Activated CD4-positive, alpha-beta T cell treated with anti-CD3 and anti-CD28 coated beads, Interleukin-2, amount 10 ng/mL, durations not matched to agents 24 days and 14 days (primary cell): ENCODE measurements at regions not wholly inside any gene's neighbourhood (a gene's known extent, or its start where the extent isn't known, plus 50 kb on each side); places are given as distances from the start of the nearest gene placed in this dataset.
"Not testable (repeated sequence)": the region's sequence is repeated elsewhere in the genome, so short reads cannot be mapped to it uniquely, and the experiment has no call there.

Experiments used
- DNase-seq: peaks from one replicate; pipeline ENCODE4 v3.0.0; 2022
- H3K27ac Mint-ChIP-seq: one replicate; pipeline ENCODE4 v1.8.0; 2022; ENCODE audit warnings: mild to moderate bottlenecking, mixed read lengths
- H3K27me3 Mint-ChIP-seq: one replicate; pipeline ENCODE4 v1.8.0; 2022; ENCODE audit warnings: mixed read lengths
- H3K36me3 Mint-ChIP-seq: one replicate; pipeline ENCODE4 v1.8.0; 2022; ENCODE audit warnings: low read depth, mild to moderate bottlenecking, mixed read lengths
- H3K4me1 Mint-ChIP-seq: one replicate; pipeline ENCODE4 v1.8.0; 2021; ENCODE audit warnings: mixed read lengths
- H3K4me3 Mint-ChIP-seq: one replicate; pipeline ENCODE4 v1.8.0; 2022; ENCODE audit warnings: mild to moderate bottlenecking, moderate library complexity, mixed read lengths
- H3K9me3 Mint-ChIP-seq: one replicate; pipeline ENCODE4 v1.8.0; 2021; ENCODE audit warnings: mixed read lengths
- intact Hi-C: fragments of 100-400 bp; cut with micrococcal nuclease; formaldehyde crosslinking; loops from one replicate; pipeline ENCODE4 v1.15.1; 2023

GRCh38 chr4:100891808-100892207 is 374.0 kb upstream of the EMCN start:
- H3K27me3 Mint-ChIP-seq: peaks cover 5% of the 10 kb centered on the region
- H3K4me3 Mint-ChIP-seq: no peak overlapping the region
- no peak overlapping the region for H3K27ac Mint-ChIP-seq
- intact Hi-C loops: loop anchor here (10.0 kb wide), 1 partner anchor 633 kb away; no protein-coding TSS in a partner anchor
- no peak for DNase-seq
- H3K36me3 Mint-ChIP-seq: peaks cover 3% of the 10 kb centered on the region
- peaks cover 5% of the 10 kb centered on the region for H3K9me3 Mint-ChIP-seq
- H3K4me1 Mint-ChIP-seq: peaks cover 14% of the 10 kb centered on the region

DNA sequence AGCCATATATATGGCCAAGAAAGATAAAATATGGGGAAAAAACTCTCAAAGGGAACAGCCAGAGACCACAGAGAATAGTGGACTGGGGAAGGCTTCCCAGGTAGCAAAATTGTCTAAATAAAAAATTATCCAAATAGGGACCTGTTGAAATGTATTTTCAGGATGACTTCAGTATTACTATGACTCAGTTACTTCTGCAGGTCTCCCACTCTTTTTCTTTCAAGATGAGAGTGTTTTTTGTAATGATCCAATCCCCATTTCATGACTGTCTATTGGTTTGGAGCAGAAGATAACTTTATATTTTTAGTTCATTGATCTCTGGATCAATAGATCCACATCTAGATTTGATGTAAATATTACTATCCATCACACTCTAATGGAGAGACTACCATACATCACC is 372.1 kb upstream of the EMCN start:
- Mint-ChIP-seq H3K9me3 (peaks cover 5% of the 10 kb centered on the region), H3K4me1 (peaks cover 2% of the 10 kb centered on the region), H3K27me3 (peaks cover 8% of the 10 kb centered on the region), H3K27ac (no peak overlapping the region), H3K36me3 (peaks cover 2% of the 10 kb centered on the region), H3K4me3 (no peak overlapping the region)
- intact Hi-C loops: loop anchor here (10.0 kb wide), 1 partner anchor 635 kb away; no protein-coding TSS in a partner anchor
- no peak for DNase-seq

DNA sequence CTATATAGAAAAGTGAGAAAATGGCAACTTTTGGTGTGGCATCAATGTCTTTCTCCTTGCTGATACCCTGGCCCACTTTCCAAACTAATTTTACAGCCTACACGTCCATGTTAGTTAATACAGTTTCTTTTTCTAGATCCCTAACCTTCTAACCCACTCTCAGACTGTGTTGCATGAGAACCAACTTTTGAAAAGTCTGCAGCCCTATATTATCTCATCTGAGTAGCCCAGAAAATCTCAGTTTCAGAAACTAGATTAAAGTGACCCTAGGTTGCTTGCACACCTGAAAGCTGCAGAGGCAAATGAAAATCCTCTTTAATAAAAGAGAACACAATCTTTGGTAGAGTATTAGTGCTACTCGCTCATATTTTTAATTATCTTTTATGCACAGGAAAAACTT is 371.6 kb upstream of the EMCN start:
- Mint-ChIP-seq H3K36me3 (no peaks in the 10 kb centered on the region), H3K9me3 (peaks cover 5% of the 10 kb centered on the region), H3K4me1 (no peaks in the 10 kb centered on the region), H3K27me3 (peaks cover 11% of the 10 kb centered on the region), H3K27ac (no peak overlapping the region), H3K4me3 (no peak overlapping the region)
- intact Hi-C loops: no loop called here
- DNase-seq: no peak

- no peaks in the 10 kb centered on the region for H3K4me1 Mint-ChIP-seq
- DNase-seq: no peak
- H3K27ac Mint-ChIP-seq: no peak overlapping the region
- H3K36me3 Mint-ChIP-seq: no peaks in the 10 kb centered on the region
- intact Hi-C loops: no loop called here
- H3K4me3 Mint-ChIP-seq: no peak overlapping the region
- H3K9me3 Mint-ChIP-seq: peaks cover 4% of the 10 kb centered on the region
- H3K27me3 Mint-ChIP-seq: peaks cover 21% of the 10 kb centered on the region
Observed at GRCh38 chr4:100882661-100883060, 364.8 kb upstream of the EMCN start.

DNA sequence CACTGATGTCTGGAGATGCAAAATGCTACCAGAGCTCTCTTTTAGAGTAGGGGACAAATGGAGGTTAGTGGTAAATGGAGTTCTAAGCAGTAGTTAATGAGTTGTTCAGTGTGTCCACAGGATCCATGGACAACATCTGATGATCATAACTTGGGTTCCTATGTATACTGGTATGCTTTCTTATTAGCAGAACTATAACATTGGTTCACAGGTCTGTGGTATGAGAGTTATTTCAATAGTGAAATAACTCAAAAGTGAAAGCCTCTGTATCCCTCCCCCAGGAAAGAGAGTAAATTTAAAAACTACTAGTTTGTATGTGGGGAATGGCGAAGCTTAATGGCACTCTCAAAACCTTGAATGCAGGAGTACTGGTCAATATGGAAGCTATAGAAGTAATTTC is 363.5 kb upstream of the EMCN start:
- peaks cover 16% of the 10 kb centered on the region for H3K27me3 Mint-ChIP-seq
- H3K27ac Mint-ChIP-seq: no peak overlapping the region
- H3K9me3 Mint-ChIP-seq: peaks cover 4% of the 10 kb centered on the region
- intact Hi-C loops: no loop called here
- no peak for DNase-seq
- no peaks in the 10 kb centered on the region for H3K36me3 Mint-ChIP-seq
- H3K4me3 Mint-ChIP-seq: no peak overlapping the region
- H3K4me1 Mint-ChIP-seq: no peaks in the 10 kb centered on the region

DNA sequence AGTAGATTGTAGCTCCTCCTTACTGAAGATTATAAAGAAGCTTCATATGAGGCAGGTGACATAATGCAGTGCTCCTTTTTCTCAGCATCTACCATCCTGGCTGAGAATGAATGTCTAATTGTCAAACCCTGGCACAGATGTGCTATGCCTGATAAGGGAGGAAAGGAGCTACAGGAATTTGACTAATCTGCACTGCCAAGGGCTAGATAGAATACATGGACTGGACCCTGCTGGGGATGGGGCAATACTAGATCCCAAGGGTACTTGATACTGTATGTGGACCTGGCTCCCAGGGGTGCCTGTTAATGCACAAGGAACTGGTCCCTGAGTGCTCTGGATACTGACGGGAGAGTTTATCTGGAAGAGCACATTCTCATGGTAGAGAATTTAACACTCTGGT is 362.2 kb upstream of the EMCN start:
- Mint-ChIP-seq H3K9me3 (peaks cover 4% of the 10 kb centered on the region), H3K4me1 (no peaks in the 10 kb centered on the region), H3K4me3 (no peak overlapping the region), H3K36me3 (no peaks in the 10 kb centered on the region), H3K27me3 (peaks cover 12% of the 10 kb centered on the region), H3K27ac (no peak overlapping the region)
- intact Hi-C loops: no loop called here
- no peak for DNase-seq

- Mint-ChIP-seq H3K27ac (no peak overlapping the region), H3K9me3 (peaks cover 4% of the 10 kb centered on the region), H3K36me3 (no peaks in the 10 kb centered on the region), H3K27me3 (peaks cover 10% of the 10 kb centered on the region), H3K4me1 (no peaks in the 10 kb centered on the region), H3K4me3 (no peak overlapping the region)
- no peak for DNase-seq
- intact Hi-C loops: no loop called here
Observed at GRCh38 chr4:100879471-100879870, 361.6 kb upstream of the EMCN start.

DNA sequence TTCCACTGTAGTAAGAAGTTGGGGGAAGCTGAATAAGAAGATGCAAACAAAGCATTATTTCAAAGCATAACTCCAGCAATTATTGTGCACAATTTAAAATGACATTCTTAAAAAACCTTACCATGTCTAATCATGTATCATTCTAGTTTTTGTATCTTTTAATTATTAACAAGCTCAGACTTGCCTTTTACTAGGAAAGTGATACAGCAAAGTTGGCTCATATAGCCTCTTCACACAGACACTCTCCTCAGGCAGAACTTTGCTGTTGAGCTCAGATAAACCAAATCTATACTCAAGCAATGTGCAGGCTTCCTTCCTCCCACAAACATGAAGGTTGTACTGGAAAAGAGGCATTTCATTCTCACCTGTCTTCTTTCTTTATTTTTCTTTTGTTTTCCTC is 358.7 kb upstream of the EMCN start:
- H3K4me3 Mint-ChIP-seq: no peak overlapping the region
- no peak overlapping the region for H3K27ac Mint-ChIP-seq
- H3K9me3 Mint-ChIP-seq: no peaks in the 10 kb centered on the region
- DNase-seq: no peak
- intact Hi-C loops: no loop called here
- no peaks in the 10 kb centered on the region for H3K27me3 Mint-ChIP-seq
- no peaks in the 10 kb centered on the region for H3K4me1 Mint-ChIP-seq
- H3K36me3 Mint-ChIP-seq: no peaks in the 10 kb centered on the region

DNA sequence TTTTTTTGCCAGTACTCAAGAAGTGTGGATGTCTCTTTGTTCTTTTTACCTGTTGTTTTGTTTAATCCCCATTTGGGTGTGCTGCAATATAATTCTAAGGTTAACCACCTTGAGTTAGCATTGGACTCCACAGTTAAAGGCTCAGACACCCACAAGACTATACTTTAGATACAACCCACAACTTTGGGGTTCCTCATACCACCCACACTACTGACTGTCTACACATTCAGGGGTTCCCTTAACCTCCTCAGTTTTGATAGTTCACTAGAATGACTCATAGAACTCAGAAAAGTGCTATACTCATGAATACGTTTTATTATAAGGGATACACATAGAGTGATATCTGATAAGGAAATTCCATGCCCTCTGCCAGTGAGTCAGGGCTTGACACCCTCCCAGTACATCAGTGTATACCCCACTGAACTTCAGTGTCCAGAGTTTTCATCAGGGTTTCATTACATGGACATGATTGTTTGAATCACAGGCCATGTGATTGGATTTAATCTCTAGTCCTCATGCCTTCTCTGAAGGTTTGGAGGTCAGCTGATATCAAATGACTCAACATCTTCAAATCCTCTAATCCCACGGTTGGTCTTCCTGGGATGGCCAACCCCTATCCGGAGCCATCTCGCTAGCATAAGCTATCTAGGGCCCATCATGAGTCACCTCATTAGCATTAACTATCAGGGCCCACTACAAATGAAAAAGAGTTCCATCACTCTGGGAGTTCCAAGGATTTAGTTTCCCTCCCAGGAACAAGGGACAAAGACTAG is 357.7 kb upstream of the EMCN start:
- H3K4me3 Mint-ChIP-seq: no peak overlapping the region
- no peak overlapping the region for H3K27ac Mint-ChIP-seq
- intact Hi-C loops: no loop called here
- H3K4me1 Mint-ChIP-seq: no peaks in the 10 kb centered on the region
- H3K36me3 Mint-ChIP-seq: no peaks in the 10 kb centered on the region
- DNase-seq: no peak
- no peaks in the 10 kb centered on the region for H3K9me3 Mint-ChIP-seq
- no peaks in the 10 kb centered on the region for H3K27me3 Mint-ChIP-seq

GRCh38 chr4:100872811-100873210 is 355.0 kb upstream of the EMCN start:
- no peaks in the 10 kb centered on the region for H3K9me3 Mint-ChIP-seq
- no peak overlapping the region for H3K27ac Mint-ChIP-seq
- DNase-seq: no peak
- H3K36me3 Mint-ChIP-seq: no peaks in the 10 kb centered on the region
- H3K4me1 Mint-ChIP-seq: no peaks in the 10 kb centered on the region
- intact Hi-C loops: no loop called here
- no peaks in the 10 kb centered on the region for H3K27me3 Mint-ChIP-seq
- H3K4me3 Mint-ChIP-seq: no peak overlapping the region

DNA sequence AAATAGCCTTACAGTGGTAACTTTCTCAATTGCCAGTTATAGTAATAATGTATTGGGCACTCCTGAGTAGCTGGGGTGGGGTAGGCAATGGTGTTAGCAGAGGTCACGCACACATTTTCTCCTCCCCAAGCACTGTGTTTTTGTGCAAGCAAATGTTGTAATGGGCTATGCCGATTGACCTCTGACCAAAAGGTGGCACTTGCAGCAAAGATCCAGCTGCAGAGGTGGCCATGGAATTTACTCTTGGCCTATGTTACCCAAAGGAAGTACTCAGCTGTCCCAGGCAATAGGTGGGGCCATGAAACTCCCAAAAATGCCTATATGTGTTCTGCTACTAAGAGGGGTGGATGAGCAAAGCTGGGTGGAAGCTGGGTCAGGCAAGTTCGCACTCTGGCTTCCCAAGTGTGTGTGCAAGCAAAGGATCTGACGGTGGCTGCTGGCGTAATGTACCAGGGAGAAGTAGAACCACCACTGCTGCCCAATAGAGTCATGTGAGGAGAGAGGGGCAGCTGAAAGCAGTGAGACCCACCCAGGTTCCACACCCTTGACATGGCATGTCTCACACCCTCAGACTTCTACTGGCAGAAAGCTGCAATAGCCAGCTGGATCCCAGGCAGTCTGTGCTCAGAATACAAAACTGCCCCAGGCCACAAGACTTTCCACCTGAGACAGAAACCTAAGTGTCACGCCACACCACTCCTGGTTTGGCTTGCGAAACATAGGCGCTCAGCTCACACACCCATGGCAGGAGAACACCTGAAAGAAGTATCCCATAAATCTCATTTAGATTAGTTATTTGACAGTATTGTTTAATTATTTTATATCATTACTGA is 353.3 kb upstream of the EMCN start:
- H3K4me1 Mint-ChIP-seq: no peaks in the 10 kb centered on the region
- H3K9me3 Mint-ChIP-seq: peaks cover 7% of the 10 kb centered on the region

GRCh38 chr4:100869276-100869675 is 351.5 kb upstream of the EMCN start:
- Mint-ChIP-seq H3K9me3 (peaks cover 21% of the 10 kb centered on the region), H3K4me3 (no peak overlapping the region), H3K4me1 (no peaks in the 10 kb centered on the region), H3K27me3 (peaks cover 4% of the 10 kb centered on the region), H3K27ac (no peak overlapping the region), H3K36me3 (no peaks in the 10 kb centered on the region)
- intact Hi-C loops: no loop called here
- DNase-seq: no peak

More for the DNA sequence above, 353.3 kb upstream of the EMCN start:
- intact Hi-C loops: no loop called here
- Mint-ChIP-seq H3K36me3 (no peaks in the 10 kb centered on the region), H3K4me3 (no peak overlapping the region), H3K27me3 (peaks cover 2% of the 10 kb centered on the region), H3K27ac (no peak overlapping the region)
- no peak for DNase-seq

DNA sequence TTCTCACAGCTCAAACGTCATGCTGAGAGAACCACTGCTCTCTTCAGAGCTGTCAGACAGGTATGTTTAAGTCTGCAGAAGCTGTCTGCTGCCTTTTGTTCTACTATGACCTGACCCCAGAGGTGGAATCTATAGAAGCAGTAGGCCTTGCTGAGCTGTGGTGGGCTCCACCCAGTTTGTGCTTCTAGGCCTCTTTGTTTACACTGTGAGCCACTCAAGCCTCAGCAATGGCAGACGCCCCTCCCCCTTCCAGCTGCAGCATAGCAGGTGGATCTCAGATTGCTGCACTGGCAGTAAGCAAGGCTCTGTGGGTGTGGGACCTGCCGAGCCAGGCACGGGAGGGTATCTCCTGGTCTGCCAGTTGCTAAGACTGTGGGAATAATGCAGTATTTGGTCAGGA is 350.5 kb upstream of the EMCN start:
- peaks cover 23% of the 10 kb centered on the region for H3K9me3 Mint-ChIP-seq
- DNase-seq, H3K27ac Mint-ChIP-seq, H3K4me3 Mint-ChIP-seq, H3K36me3 Mint-ChIP-seq, H3K4me1 Mint-ChIP-seq, H3K27me3 Mint-ChIP-seq, intact Hi-C loops: not testable (repeated sequence)

DNA sequence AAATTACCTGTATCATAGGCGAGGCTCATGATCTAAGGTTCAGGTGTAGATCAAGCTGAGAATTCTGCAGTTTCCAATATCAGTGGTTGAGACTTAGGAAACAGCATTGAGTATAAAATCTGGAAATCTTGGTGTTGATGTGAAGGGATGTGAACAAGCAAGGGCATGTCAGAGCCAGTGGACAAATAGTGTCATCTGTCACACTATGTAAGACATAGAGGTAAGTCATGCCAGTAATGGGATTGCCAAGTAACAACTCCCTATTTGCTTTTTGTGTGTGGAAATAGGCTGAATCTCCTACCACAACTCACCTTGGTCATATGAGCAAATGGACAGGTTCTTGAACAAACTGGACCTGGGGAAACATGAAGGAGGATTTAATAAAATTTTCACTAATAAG is 334.5 kb upstream of the EMCN start:
- Mint-ChIP-seq H3K27ac (no peak overlapping the region), H3K4me1 (no peaks in the 10 kb centered on the region), H3K4me3 (no peak overlapping the region), H3K9me3 (no peaks in the 10 kb centered on the region), H3K36me3 (no peaks in the 10 kb centered on the region), H3K27me3 (peaks cover 4% of the 10 kb centered on the region)
- DNase-seq: no peak
- intact Hi-C loops: no loop called here
